ENCODE measurements at regions not wholly inside any gene's neighbourhood (a gene's known extent, or its start where the extent isn't known, plus 50 kb on each side); places are given as distances from the start of the nearest gene placed in this dataset.

GRCh38 chr13:36551445-36551844 is 119.2 kb downstream of the CCNA1 start:
- Histone ChIP-seq H3K4me3 (no peak overlapping the region), H3K27me3 (no peaks in the 10 kb centered on the region), H3K36me3 (no peaks in the 10 kb centered on the region), H3K9me3 (no peaks in the 10 kb centered on the region), H3K27ac (no peak overlapping the region), H3K4me1 (no peaks in the 10 kb centered on the region)
- TF ChIP-seq POLR2AphosphoS5 (IDR thresholded peaks at IDR 0.05) (no peak), EP300 (IDR thresholded peaks at IDR 0.05) (no peak), CTCF (IDR thresholded peaks at IDR 0.05) (no peak), POLR2A (IDR thresholded peaks at IDR 0.05) (no peak)
- intact Hi-C loops (cut with DNase I; ENCODE audit: low total_unique reads), result no loop called here
- DNase-seq, result no peak
- WGBS, 5 donors, result 73 to 97% (median 92%) methylated on average over 3 of the region's 3 CpGs

- Histone ChIP-seq H3K9me3 (no peaks in the 10 kb centered on the region), H3K36me3 (no peaks in the 10 kb centered on the region), H3K4me3 (no peak overlapping the region), H3K27ac (no peak overlapping the region), H3K4me1 (no peaks in the 10 kb centered on the region), H3K27me3 (no peaks in the 10 kb centered on the region)
- DNase-seq, result no peak
- intact Hi-C loops (cut with DNase I; ENCODE audit: low total_unique reads), result no loop called here
- 83 to 93% (median 90%) methylated on average over 1 of the region's 1 CpG for WGBS, 5 donors
- TF ChIP-seq POLR2A (IDR thresholded peaks at IDR 0.05), result no peak
- no peak for TF ChIP-seq CTCF (IDR thresholded peaks at IDR 0.05)
Measured at GRCh38 chr13:36552334-36552733, 120.0 kb downstream of the CCNA1 start.

GRCh38 chr13:36553491-36553890 is 120.3 kb upstream of the SERTM1 start:
- 46 to 75% (median 53%) methylated on average over 1 of the region's 1 CpG for WGBS, 5 donors
- Histone ChIP-seq H3K36me3 (no peaks in the 10 kb centered on the region), H3K27me3 (no peaks in the 10 kb centered on the region), H3K27ac (no peak overlapping the region), H3K4me3 (no peak overlapping the region), H3K4me1 (no peaks in the 10 kb centered on the region), H3K9me3 (no peaks in the 10 kb centered on the region)
- TF ChIP-seq POLR2A (IDR thresholded peaks at IDR 0.05), result no peak
- no peak for TF ChIP-seq EP300 (IDR thresholded peaks at IDR 0.05)
- no peak for TF ChIP-seq CTCF (IDR thresholded peaks at IDR 0.05)
- no peak for TF ChIP-seq POLR2AphosphoS5 (IDR thresholded peaks at IDR 0.05)
- intact Hi-C loops (cut with DNase I; ENCODE audit: low total_unique reads), result no loop called here
- DNase-seq, result no peak

- WGBS, 5 donors, result 72 to 79% (median 78%) methylated on average over 5 of the region's 5 CpGs
Measured at GRCh38 chr13:36555151-36555986, 118.5 kb upstream of the SERTM1 start.

More at GRCh38 chr13:36555151-36555986, 118.5 kb upstream of the SERTM1 start:
- Histone ChIP-seq H3K27me3 (no peaks in the 10 kb centered on the region), H3K4me1 (no peaks in the 10 kb centered on the region), H3K4me3 (no peak overlapping the region), H3K9me3 (no peaks in the 10 kb centered on the region), H3K27ac (no peak overlapping the region), H3K36me3 (no peaks in the 10 kb centered on the region)
- intact Hi-C loops (cut with DNase I; ENCODE audit: low total_unique reads), result no loop called here
- no peak for DNase-seq
- no peak for TF ChIP-seq EP300 (IDR thresholded peaks at IDR 0.05)
- TF ChIP-seq POLR2A (IDR thresholded peaks at IDR 0.05), result no peak
- TF ChIP-seq CTCF (IDR thresholded peaks at IDR 0.05), result no peak
- TF ChIP-seq POLR2AphosphoS5 (IDR thresholded peaks at IDR 0.05), result no peak

All from stomach (tissue), 8 donors.